Liver (tissue), 8 donors: ENCODE measurements at regions not wholly inside any gene's neighbourhood (a gene's known extent, or its start where the extent isn't known, plus 50 kb on each side); places are given as distances from the start of the nearest gene placed in this dataset.

Source experiments
- DNase-seq: peaks from one replicate; pipeline ENCODE4 v3.0.0-alpha.2; 2017; ENCODE audit warnings: low spot score
- H3K27ac ChIP-seq, 2 donors: one replicate each; pipeline ENCODE4 v1.7.0; 2013; ENCODE audit warnings: inconsistent platforms in 2 of 2, low read length in 2 of 2, control low read depth in 1 of 2, low read depth in 1 of 2, mild to moderate bottlenecking in 1 of 2
- H3K27me3 ChIP-seq, 4 donors: one replicate each; pipeline versions ENCODE4 v1.6.1 to v1.7.0; 2013; ENCODE audit warnings: low read length in 3 of 4, inconsistent platforms in 1 of 4, mild to moderate bottlenecking in 1 of 4, moderate library complexity in 1 of 4; ENCODE audit not compliant: control insufficient read depth in 4 of 4, insufficient read depth in 4 of 4
- H3K36me3 ChIP-seq, 4 donors: one replicate each; pipeline versions ENCODE4 v1.6.1 to v1.7.0; 2013; ENCODE audit warnings: low read length in 3 of 4, mild to moderate bottlenecking in 3 of 4, low read depth in 1 of 4, moderate library complexity in 1 of 4; ENCODE audit not compliant: control insufficient read depth in 4 of 4, insufficient read depth in 3 of 4
- H3K4me1 ChIP-seq, 4 donors: one replicate each; pipeline versions ENCODE4 v1.6.1 to v1.7.0; 2013; ENCODE audit warnings: low read length in 3 of 4, mild to moderate bottlenecking in 3 of 4, moderate library complexity in 1 of 4; ENCODE audit not compliant: control insufficient read depth in 4 of 4, insufficient read depth in 4 of 4
- H3K4me3 ChIP-seq, 3 donors: one replicate each; pipeline versions ENCODE4 v1.6.1 to v1.7.0; 2013; ENCODE audit warnings: low read length in 3 of 3, control low read depth in 1 of 3, low read depth in 1 of 3, mild to moderate bottlenecking in 1 of 3
- H3K9ac ChIP-seq, 2 donors: one replicate each; pipeline ENCODE4 v1.7.0; 2013; ENCODE audit warnings: low read length in 2 of 2, mild to moderate bottlenecking in 2 of 2, moderate library complexity in 2 of 2, control low read depth in 1 of 2, low read depth in 1 of 2
- H3K9me3 ChIP-seq, 4 donors: one replicate each; pipeline versions ENCODE4 v1.6.1 to v1.7.0; 2013; ENCODE audit warnings: low read length in 3 of 4; ENCODE audit not compliant: control insufficient read depth in 4 of 4
- EGR1 ChIP-seq, 2 donors: IDR thresholded peaks; 2 replicates each; pipeline ENCODE4 v1.6.1; 2016 to 2018; ENCODE audit warnings: antibody characterized with exemption in 2 of 2, low read depth in 2 of 2
- FOXA1 ChIP-seq: IDR thresholded peaks from 2 replicates; pipeline ENCODE4 v1.6.1; 2016; ENCODE audit warnings: antibody characterized with exemption
- FOXA2 ChIP-seq: IDR thresholded peaks from 2 replicates; pipeline ENCODE4 v1.6.1; 2016; ENCODE audit warnings: antibody characterized with exemption
- GABPA ChIP-seq, 2 donors: IDR thresholded peaks in 1 of 2; conservative IDR thresholded peaks in 1 of 2; 2 replicates each; pipeline ENCODE4 v1.6.1; 2016; ENCODE audit warnings: antibody characterized with exemption in 2 of 2, mild to moderate bottlenecking in 1 of 2, moderate library complexity in 1 of 2
- HNF4G ChIP-seq: IDR thresholded peaks from 2 replicates; pipeline ENCODE4 v1.6.1; 2016; ENCODE audit warnings: antibody characterized with exemption
- JUND ChIP-seq, 2 donors: IDR thresholded peaks; 2 replicates each; pipeline ENCODE4 v1.6.1; 2016; ENCODE audit warnings: antibody characterized with exemption in 2 of 2
- NR2F2 ChIP-seq: IDR thresholded peaks from 2 replicates; pipeline ENCODE4 v1.6.1; 2016; ENCODE audit warnings: antibody characterized with exemption
- RAD21 ChIP-seq, 2 donors: IDR thresholded peaks; 2 replicates each; pipeline ENCODE4 v1.6.1; 2016; ENCODE audit warnings: antibody characterized with exemption in 2 of 2, mild to moderate bottlenecking in 2 of 2
- RXRA ChIP-seq, 2 donors: IDR thresholded peaks; 2 replicates each; pipeline ENCODE4 v1.6.1; 2017 to 2018; ENCODE audit warnings: antibody characterized with exemption in 2 of 2, mild to moderate bottlenecking in 1 of 2
- SP1 ChIP-seq: IDR thresholded peaks from 2 replicates; pipeline ENCODE4 v1.6.1; 2018; ENCODE audit warnings: antibody characterized with exemption, mild to moderate bottlenecking
- TAF1 ChIP-seq: conservative IDR thresholded peaks from 2 replicates; pipeline ENCODE4 v1.6.1; 2016; ENCODE audit warnings: antibody characterized with exemption, mild to moderate bottlenecking
- YY1 ChIP-seq: IDR thresholded peaks from 2 replicates; pipeline ENCODE4 v1.6.1; 2016; ENCODE audit warnings: antibody characterized with exemption, mild to moderate bottlenecking
- WGBS: extraction: QIAGEN DNeasy Blood & Tissue Kit; methylation state at CpG from one replicate; pipeline ENCODE4 v1.1.7; 2013; 5-methylcytosine and 5-hydroxymethylcytosine counted together
- TF ChIP-seq, protein P1 (sequence below): fragments of 150-350 bp; IDR thresholded peaks from 2 replicates; pipeline ENCODE4 v1.5.1; 2017; ENCODE audit warnings: improper control_type of control experiment, low read depth, low read length; ENCODE audit not compliant: missing input control
- TF ChIP-seq, protein P2 (sequence below): IDR thresholded peaks from 2 replicates; pipeline ENCODE4 v1.6.1; 2016; ENCODE audit warnings: antibody characterized with exemption
- TF ChIP-seq, protein P3 (sequence below): IDR thresholded peaks from 2 replicates; pipeline ENCODE4 v1.6.1; 2016; ENCODE audit warnings: antibody characterized with exemption, mild to moderate bottlenecking
- TF ChIP-seq, protein P4 (sequence below): IDR thresholded peaks from 2 replicates; pipeline ENCODE4 v1.6.1; 2016; ENCODE audit warnings: antibody characterized with exemption
- TF ChIP-seq, protein P5 (sequence below): IDR thresholded peaks from 2 replicates; pipeline ENCODE4 v1.6.1; 2016; ENCODE audit warnings: antibody characterized with exemption
- donor health status: healthy.
- donor health status: healthy.
- donor health status: healthy.
- donor health status: healthy.
- donor health status: healthy.

DNA sequence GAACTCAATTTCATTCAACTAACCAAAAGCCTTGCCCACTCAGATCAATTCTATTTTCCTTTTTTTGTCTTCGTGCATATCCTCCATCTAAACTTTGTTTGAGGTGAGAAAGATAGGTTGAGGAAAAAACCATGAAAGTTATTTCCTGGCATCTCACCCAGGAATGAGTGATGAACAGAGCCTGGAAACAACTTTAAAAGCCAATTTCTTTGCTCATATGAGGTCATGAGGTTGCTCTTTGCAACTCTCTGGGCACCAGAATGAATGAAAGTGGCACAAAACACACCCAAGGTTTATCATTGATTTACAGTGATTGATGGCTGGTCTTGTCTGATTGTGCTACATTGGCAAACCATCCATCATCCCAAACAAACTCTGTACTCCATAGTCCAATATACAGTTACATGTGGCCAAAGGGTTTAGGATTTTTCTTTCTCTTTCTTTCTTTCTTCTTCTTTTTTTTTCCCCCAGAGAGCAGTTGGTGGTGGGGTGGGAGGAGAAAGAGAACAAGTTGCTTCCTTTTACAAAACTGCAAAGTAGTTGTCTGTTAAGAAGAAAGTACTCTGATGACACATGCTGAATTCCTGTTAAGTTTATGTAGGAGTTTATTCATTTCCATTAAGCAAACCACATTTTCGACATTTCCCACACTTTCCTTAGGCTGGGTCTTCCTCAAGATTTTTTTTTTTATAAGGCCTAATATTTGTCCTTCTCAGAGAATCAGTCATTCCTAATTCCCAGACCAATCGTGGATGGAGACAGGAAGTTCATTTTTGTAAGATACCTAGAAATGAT is 575.9 kb upstream of the ZEB2 start:
- H3K36me3 ChIP-seq: no peaks in the 10 kb centered on the region
- H3K4me3 ChIP-seq: no peak overlapping the region
- H3K9me3 ChIP-seq: no peaks in the 10 kb centered on the region
- no peak overlapping the region for H3K9ac ChIP-seq
- no peak for DNase-seq
- TF ChIP-seq, protein P1, sequence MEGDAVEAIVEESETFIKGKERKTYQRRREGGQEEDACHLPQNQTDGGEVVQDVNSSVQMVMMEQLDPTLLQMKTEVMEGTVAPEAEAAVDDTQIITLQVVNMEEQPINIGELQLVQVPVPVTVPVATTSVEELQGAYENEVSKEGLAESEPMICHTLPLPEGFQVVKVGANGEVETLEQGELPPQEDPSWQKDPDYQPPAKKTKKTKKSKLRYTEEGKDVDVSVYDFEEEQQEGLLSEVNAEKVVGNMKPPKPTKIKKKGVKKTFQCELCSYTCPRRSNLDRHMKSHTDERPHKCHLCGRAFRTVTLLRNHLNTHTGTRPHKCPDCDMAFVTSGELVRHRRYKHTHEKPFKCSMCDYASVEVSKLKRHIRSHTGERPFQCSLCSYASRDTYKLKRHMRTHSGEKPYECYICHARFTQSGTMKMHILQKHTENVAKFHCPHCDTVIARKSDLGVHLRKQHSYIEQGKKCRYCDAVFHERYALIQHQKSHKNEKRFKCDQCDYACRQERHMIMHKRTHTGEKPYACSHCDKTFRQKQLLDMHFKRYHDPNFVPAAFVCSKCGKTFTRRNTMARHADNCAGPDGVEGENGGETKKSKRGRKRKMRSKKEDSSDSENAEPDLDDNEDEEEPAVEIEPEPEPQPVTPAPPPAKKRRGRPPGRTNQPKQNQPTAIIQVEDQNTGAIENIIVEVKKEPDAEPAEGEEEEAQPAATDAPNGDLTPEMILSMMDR: no peak
- TF ChIP-seq, protein P2, sequence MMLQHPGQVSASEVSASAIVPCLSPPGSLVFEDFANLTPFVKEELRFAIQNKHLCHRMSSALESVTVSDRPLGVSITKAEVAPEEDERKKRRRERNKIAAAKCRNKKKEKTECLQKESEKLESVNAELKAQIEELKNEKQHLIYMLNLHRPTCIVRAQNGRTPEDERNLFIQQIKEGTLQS: no peak
- TF ChIP-seq TAF1 (no peak), RXRA (IDR thresholded peaks at IDR 0.05) (no peak), NR2F2 (no peak), EGR1 (IDR thresholded peaks at IDR 0.05; ENCODE audit: low read depth in 2 of 2) (no peak), RAD21 (IDR thresholded peaks at IDR 0.05) (no peak)
- TF ChIP-seq, protein P3, sequence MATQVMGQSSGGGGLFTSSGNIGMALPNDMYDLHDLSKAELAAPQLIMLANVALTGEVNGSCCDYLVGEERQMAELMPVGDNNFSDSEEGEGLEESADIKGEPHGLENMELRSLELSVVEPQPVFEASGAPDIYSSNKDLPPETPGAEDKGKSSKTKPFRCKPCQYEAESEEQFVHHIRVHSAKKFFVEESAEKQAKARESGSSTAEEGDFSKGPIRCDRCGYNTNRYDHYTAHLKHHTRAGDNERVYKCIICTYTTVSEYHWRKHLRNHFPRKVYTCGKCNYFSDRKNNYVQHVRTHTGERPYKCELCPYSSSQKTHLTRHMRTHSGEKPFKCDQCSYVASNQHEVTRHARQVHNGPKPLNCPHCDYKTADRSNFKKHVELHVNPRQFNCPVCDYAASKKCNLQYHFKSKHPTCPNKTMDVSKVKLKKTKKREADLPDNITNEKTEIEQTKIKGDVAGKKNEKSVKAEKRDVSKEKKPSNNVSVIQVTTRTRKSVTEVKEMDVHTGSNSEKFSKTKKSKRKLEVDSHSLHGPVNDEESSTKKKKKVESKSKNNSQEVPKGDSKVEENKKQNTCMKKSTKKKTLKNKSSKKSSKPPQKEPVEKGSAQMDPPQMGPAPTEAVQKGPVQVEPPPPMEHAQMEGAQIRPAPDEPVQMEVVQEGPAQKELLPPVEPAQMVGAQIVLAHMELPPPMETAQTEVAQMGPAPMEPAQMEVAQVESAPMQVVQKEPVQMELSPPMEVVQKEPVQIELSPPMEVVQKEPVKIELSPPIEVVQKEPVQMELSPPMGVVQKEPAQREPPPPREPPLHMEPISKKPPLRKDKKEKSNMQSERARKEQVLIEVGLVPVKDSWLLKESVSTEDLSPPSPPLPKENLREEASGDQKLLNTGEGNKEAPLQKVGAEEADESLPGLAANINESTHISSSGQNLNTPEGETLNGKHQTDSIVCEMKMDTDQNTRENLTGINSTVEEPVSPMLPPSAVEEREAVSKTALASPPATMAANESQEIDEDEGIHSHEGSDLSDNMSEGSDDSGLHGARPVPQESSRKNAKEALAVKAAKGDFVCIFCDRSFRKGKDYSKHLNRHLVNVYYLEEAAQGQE: no peak
- TF ChIP-seq, protein P4, sequence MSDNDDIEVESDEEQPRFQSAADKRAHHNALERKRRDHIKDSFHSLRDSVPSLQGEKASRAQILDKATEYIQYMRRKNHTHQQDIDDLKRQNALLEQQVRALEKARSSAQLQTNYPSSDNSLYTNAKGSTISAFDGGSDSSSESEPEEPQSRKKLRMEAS: no peak
- H3K27ac ChIP-seq: no peak overlapping the region
- no peaks in the 10 kb centered on the region for H3K27me3 ChIP-seq
- no peaks in the 10 kb centered on the region for H3K4me1 ChIP-seq
- 66% methylated on average over 3 of the region's 3 CpGs for WGBS

DNA sequence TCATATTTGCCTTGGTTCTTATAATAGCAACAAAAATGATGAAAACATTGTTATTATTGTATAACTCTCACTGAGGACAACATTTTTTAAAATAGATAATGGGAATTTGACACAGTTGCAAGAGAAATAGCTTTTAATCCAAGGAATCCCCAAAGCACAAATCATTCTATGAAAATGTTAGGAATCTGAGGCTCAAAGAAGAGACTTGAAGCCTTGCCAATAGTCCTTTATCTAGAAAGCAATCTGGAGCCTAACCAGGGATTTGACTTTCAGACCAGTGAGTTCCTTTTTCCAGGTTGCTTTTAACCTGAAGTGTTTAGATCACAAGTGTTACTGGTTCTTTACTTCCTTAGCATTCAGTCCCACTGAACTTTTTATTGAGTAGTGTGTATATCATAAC is 574.5 kb upstream of the ZEB2 start:
- no peak for DNase-seq
- H3K4me3 ChIP-seq: no peak overlapping the region
- no peaks in the 10 kb centered on the region for H3K27me3 ChIP-seq
- no peaks in the 10 kb centered on the region for H3K9me3 ChIP-seq
- no peaks in the 10 kb centered on the region for H3K36me3 ChIP-seq
- no peaks in the 10 kb centered on the region for H3K4me1 ChIP-seq
- H3K27ac ChIP-seq: no peak overlapping the region
- H3K9ac ChIP-seq: no peak overlapping the region
- TF ChIP-seq HNF4G (no peak), JUND (IDR thresholded peaks at IDR 0.05) (no peak), FOXA2 (no peak), RXRA (IDR thresholded peaks at IDR 0.05) (no peak), RAD21 (IDR thresholded peaks at IDR 0.05) (no peak), SP1 (no peak), TAF1 (no peak), YY1 (no peak), FOXA1 (no peak), GABPA (IDR thresholded peaks at IDR 0.05 in 1 of 2, conservative IDR thresholded peaks at IDR 0.05 in 1 of 2) (no peak), NR2F2 (no peak)
- TF ChIP-seq, protein P4: no peak
- TF ChIP-seq, protein P1: no peak
- TF ChIP-seq, protein P5, sequence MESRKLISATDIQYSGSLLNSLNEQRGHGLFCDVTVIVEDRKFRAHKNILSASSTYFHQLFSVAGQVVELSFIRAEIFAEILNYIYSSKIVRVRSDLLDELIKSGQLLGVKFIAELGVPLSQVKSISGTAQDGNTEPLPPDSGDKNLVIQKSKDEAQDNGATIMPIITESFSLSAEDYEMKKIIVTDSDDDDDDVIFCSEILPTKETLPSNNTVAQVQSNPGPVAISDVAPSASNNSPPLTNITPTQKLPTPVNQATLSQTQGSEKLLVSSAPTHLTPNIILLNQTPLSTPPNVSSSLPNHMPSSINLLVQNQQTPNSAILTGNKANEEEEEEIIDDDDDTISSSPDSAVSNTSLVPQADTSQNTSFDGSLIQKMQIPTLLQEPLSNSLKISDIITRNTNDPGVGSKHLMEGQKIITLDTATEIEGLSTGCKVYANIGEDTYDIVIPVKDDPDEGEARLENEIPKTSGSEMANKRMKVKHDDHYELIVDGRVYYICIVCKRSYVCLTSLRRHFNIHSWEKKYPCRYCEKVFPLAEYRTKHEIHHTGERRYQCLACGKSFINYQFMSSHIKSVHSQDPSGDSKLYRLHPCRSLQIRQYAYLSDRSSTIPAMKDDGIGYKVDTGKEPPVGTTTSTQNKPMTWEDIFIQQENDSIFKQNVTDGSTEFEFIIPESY: no peak
- TF ChIP-seq, protein P2: no peak
